Sigmoid colon (tissue), 4 donors: ENCODE measurements at regions not wholly inside any gene's neighbourhood (a gene's known extent, or its start where the extent isn't known, plus 50 kb on each side); places are given as distances from the start of the nearest gene placed in this dataset.

Experiments
- EP300 ChIP-seq, 4 donors: sonication (generic); formaldehyde crosslinking; IDR thresholded peaks; one replicate each; pipeline ENCODE4 v1.6.1; 2017; ENCODE audit warnings: antibody characterized with exemption in 4 of 4
- POLR2A ChIP-seq, 2 donors: fragments of 450-650 bp; IDR thresholded peaks; one replicate each; pipeline ENCODE4 v1.6.1; 2016; ENCODE audit warnings: antibody characterized with exemption in 2 of 2, mild to moderate bottlenecking in 2 of 2, moderate library complexity in 2 of 2
- POLR2AphosphoS5 ChIP-seq, 4 donors: sonication (generic); formaldehyde crosslinking; IDR thresholded peaks; one replicate each; pipeline ENCODE4 v1.6.1; 2017; ENCODE audit warnings: antibody characterized with exemption in 4 of 4
- TF ChIP-seq, protein P1 (sequence below), 4 experiments: fragments of 450-650 bp in 3 of 4; fragments of 200-600 bp in 1 of 4; IDR thresholded peaks; one replicate each; pipeline ENCODE4 v1.5.1; 2016 to 2019; ENCODE audit warnings: antibody characterized with exemption in 4 of 4, mild to moderate bottlenecking in 3 of 4, moderate library complexity in 2 of 4

DNA sequence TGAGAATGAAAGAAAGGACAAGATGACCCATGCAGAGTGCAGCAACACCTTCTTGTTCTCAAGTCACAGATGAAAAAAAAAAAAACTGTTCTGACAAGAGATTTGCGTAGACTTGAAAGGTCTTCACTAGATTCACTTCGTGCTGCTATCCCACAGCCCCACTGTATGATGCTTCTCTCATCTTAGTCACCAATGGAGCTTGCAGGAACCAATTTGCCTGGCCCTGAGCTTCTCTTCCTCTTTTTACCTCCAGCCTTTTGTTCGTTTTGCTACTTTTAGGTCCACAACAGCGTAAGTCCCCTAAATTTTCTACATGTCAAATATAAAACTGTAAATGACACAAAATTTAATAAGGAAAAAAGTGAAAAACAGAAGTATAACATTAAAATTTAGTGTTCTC lies 107.9 kb upstream of the NAP1L1 start:
- TF ChIP-seq, protein P1, sequence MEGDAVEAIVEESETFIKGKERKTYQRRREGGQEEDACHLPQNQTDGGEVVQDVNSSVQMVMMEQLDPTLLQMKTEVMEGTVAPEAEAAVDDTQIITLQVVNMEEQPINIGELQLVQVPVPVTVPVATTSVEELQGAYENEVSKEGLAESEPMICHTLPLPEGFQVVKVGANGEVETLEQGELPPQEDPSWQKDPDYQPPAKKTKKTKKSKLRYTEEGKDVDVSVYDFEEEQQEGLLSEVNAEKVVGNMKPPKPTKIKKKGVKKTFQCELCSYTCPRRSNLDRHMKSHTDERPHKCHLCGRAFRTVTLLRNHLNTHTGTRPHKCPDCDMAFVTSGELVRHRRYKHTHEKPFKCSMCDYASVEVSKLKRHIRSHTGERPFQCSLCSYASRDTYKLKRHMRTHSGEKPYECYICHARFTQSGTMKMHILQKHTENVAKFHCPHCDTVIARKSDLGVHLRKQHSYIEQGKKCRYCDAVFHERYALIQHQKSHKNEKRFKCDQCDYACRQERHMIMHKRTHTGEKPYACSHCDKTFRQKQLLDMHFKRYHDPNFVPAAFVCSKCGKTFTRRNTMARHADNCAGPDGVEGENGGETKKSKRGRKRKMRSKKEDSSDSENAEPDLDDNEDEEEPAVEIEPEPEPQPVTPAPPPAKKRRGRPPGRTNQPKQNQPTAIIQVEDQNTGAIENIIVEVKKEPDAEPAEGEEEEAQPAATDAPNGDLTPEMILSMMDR (IDR thresholded peaks at IDR 0.05) = no peak
- TF ChIP-seq POLR2A (IDR thresholded peaks at IDR 0.05) = no peak
- no peak for TF ChIP-seq POLR2AphosphoS5 (IDR thresholded peaks at IDR 0.05)
- TF ChIP-seq EP300 (IDR thresholded peaks at IDR 0.05) = no peak
